HUES48 (cell line): ENCODE measurements at regions not wholly inside any gene's neighbourhood (a gene's known extent, or its start where the extent isn't known, plus 50 kb on each side); places are given as distances from the start of the nearest gene placed in this dataset.
"Not testable (repeated sequence)": the region's sequence is repeated elsewhere in the genome, so short reads cannot be mapped to it uniquely, and the experiment has no call there.

Source experiments
- H3K27ac ChIP-seq: one replicate; pipeline ENCODE4 v1.7.0; 2013; ENCODE audit warnings: low read depth, low read length, inconsistent platforms
- H3K27me3 ChIP-seq: 2 replicates; pipeline ENCODE4 v1.6.1; 2013; ENCODE audit warnings: mild to moderate bottlenecking, low read length; ENCODE audit not compliant: control insufficient read depth, insufficient read depth
- H3K36me3 ChIP-seq: 2 replicates; pipeline ENCODE4 v1.6.1; 2013; ENCODE audit warnings: low read length; ENCODE audit not compliant: control insufficient read depth, insufficient read depth
- H3K4me1 ChIP-seq: 2 replicates; pipeline ENCODE4 v1.6.1; 2013; ENCODE audit warnings: mild to moderate bottlenecking, low read length; ENCODE audit not compliant: control insufficient read depth, insufficient read depth
- H3K4me3 ChIP-seq: 2 replicates; pipeline ENCODE4 v1.5.1; 2013; ENCODE audit warnings: mild to moderate bottlenecking, low read depth, low read length
- H3K9ac ChIP-seq: 2 replicates; pipeline ENCODE4 v1.6.1; 2013; ENCODE audit warnings: mild to moderate bottlenecking, low read depth, low read length, moderate library complexity
- H3K9me3 ChIP-seq: 2 replicates; pipeline ENCODE4 v1.6.1; 2013; ENCODE audit warnings: low read length; ENCODE audit not compliant: control insufficient read depth, insufficient read depth

DNA sequence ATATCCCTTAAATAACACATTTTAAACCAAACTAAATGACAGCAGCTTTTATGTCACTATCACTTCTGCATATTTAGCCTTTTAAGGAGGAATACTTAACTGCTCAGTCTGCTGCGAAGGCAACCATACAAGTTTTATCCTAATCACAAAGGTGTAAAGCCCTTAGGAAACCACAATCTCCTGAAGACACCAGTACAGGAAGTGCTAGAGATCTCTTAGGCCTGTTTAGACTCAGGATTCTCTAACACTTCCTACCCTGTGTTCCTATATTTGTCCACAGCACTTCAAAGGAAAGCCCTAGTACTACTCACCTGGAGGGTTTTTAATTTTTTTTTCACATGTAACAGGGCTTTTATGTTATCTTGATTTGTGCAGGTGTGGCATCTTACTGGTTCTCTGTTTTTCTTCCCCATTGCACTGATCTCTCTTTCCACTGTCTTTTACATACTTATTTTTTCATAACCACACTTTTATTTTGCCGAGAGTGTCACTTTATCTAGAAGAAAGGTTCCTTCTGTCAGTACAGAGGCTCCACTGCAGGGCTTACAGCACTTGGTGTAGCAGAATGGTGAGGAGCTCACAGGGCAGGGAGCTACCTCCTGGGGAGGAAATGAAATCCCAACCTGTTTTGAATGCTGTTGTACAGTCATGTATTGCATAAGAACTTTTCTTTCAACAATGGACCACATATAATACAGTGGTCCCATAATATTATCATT is 1060.6 kb upstream of the ACO1 start:
- no peak overlapping the region for H3K4me3 ChIP-seq
- no peaks in the 10 kb centered on the region; the same call in 1 of the 2 replicates for H3K9me3 ChIP-seq
- H3K36me3 ChIP-seq = no peaks in the 10 kb centered on the region
- H3K27ac ChIP-seq = no peak overlapping the region
- no peaks in the 10 kb centered on the region for H3K27me3 ChIP-seq
- H3K9ac ChIP-seq = no peak overlapping the region
- no peaks in the 10 kb centered on the region for H3K4me1 ChIP-seq

DNA sequence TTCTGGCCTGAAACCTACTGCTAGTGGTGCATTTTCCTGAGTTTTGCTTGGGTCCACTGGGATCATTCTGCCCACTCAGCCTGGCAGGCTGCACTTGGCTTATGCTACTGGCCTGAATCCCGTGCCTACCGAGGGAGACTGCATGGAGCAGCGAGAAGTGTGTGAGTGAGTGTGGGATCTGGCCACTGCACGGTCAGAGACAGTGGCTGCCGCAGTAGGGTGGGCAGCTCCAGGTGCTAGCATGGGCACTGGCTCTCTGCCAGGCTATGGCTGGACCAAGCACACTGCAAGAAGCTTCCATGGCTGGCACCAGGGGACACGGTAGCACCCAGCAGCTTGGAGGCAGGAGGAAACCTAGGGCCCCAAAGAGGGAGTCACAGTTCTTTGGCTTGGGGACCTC is 1058.7 kb upstream of the ACO1 start:
- Histone ChIP-seq H3K4me1 (no peaks in the 10 kb centered on the region), H3K4me3 (no peak overlapping the region)

DNA sequence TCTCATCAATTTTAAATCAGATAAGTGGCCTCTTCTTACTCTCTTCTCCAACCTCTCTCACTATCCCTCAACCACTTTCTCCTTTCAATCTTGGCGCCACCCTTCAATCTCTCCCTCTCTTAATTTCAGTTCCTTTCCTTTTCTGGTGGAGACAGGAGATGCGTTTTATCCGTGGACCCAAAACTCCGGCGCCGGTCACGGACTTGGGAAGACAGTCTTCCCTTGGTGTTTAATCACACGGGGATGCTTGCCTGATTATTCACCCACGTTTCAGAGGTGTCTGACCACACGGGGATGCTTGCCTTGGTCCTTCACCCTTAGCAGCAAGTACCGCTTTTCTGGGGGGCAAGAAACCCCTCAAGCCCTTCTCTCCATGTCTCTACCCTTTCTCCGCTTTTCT is 1057.6 kb upstream of the ACO1 start:
- not testable (repeated sequence) for H3K27ac ChIP-seq, H3K4me3 ChIP-seq, H3K9ac ChIP-seq, H3K27me3 ChIP-seq, H3K4me1 ChIP-seq, H3K9me3 ChIP-seq, H3K36me3 ChIP-seq

More for the DNA sequence above, 1058.7 kb upstream of the ACO1 start:
- H3K27ac ChIP-seq = no peak overlapping the region
- no peak overlapping the region for H3K9ac ChIP-seq
- no peaks in the 10 kb centered on the region for H3K36me3 ChIP-seq
- no peaks in the 10 kb centered on the region; the same call in 1 of the 2 replicates for H3K9me3 ChIP-seq
- H3K27me3 ChIP-seq = no peaks in the 10 kb centered on the region

DNA sequence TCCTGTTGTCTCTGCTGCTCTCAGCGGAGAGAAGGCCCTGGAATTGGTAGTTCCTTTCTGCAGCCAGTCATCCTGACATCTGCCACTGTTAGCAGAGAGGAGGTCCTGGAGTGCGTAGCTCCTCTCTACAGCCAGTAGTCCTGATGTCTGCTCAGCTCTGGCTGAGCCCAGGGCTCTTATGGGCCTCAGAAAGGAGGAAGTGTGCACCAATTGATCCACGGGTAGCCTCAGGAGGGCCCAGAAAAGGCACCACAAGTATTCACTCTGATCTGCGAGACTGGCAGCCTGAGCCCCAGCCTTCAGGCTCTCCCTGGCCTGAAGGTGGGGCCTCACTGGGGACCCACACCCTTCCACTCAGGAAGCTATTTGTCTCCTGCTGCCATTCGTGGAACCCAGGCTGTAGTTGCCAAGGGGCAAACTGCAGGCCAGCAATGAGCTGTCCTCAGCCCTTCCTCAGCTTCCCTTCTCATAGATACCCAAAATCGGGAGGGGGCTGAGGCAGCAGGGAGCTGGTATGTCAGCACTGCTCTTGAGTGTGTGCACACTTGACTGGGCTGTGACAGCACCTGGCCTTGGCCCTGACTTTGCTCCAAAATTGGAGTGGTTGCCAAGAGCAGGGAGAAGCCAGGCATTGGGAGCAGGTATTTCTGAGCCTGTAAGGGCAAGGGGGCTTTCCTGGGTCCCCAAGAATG is 1049.5 kb upstream of the ACO1 start:
- H3K9ac ChIP-seq = no peak overlapping the region
- 0 out of 2 replicates have a peak, but pooled peaks cover 10% of the 10 kb centered on the region for H3K9me3 ChIP-seq
- H3K4me3 ChIP-seq = no peak overlapping the region
- no peaks in the 10 kb centered on the region for H3K4me1 ChIP-seq
- no peak overlapping the region for H3K27ac ChIP-seq
- no peaks in the 10 kb centered on the region for H3K27me3 ChIP-seq
- no peaks in the 10 kb centered on the region for H3K36me3 ChIP-seq

DNA sequence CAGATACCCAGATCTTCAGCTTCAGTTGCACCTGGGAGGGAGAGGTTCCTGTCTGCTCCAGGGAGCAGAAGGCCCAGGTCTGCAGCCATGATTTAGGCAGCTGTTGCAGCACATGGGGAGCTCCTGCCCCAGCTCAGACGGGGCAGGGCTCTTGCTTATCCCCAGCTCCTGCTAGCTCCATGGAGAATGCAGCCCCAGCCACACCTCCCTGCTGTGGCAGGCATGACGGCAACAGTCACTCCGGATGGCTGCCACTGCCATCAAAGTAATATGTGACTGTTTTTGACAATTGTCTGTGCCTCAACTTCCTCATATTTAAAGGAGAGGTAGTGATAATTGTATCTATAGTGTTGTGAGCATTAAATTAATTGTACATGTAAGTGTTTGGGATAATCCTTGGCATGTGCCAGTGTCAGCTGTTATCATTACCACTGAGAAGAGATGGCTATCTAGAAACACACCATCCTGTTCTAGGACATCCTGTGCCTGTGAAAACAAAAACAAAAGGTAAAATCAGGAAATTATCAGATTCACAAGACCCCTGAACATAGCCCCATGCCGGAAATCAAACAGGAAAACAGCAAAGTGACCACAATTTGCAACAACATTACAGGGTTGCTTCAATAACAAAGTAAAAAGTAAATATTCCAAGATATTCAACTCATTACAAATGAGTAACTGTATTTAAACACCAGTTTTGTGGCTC is 1048.8 kb upstream of the ACO1 start:
- Histone ChIP-seq H3K27ac (no peak overlapping the region), H3K27me3 (no peaks in the 10 kb centered on the region), H3K4me3 (no peak overlapping the region), H3K36me3 (no peaks in the 10 kb centered on the region), H3K4me1 (no peaks in the 10 kb centered on the region), H3K9ac (no peak overlapping the region), H3K9me3 (0 out of 2 replicates have a peak, but pooled peaks cover 10% of the 10 kb centered on the region)

DNA sequence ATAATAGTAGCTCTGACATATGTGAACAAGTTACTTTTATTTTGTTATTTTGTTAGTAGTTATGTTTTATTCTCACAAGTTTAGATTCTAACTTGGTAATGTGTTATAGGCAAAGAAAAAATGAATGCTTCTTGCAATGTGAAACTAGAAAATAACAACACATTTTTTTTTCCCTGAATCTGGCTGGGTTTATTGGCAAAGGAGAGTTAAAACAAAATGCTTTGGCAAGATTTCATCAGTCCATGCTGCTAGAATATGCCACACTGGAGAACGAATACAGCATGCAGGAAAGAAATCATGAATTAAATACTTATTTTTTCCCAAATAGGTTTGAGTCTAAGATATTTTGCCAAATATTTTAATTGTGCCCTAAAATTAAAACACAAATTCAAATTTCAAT is 1048.1 kb upstream of the ACO1 start:
- Histone ChIP-seq H3K27ac (no peak overlapping the region), H3K9me3 (0 out of 2 replicates have a peak, but pooled peaks cover 10% of the 10 kb centered on the region), H3K36me3 (no peaks in the 10 kb centered on the region), H3K4me1 (no peaks in the 10 kb centered on the region), H3K9ac (no peak overlapping the region), H3K27me3 (no peaks in the 10 kb centered on the region), H3K4me3 (no peak overlapping the region)

DNA sequence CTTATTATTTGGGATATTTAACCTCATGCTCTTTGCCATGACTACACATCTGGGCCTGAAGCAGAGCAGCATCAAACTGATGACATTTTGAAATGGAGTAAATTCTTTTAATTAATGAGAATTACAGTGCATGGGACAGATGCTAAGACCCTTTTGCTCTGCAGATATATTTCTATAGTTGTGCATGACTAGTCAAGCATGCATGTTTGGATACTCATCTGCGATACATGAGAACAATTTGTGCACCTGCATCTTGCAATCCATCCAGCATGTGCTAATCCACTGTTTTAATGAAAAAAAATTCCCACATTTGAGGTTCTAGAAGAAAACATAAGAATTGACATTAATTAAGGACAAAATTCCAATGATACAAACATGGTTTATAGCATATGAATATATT is 1047.6 kb upstream of the ACO1 start:
- no peaks in the 10 kb centered on the region for H3K27me3 ChIP-seq
- 0 out of 2 replicates have a peak, but pooled peaks cover 10% of the 10 kb centered on the region for H3K9me3 ChIP-seq
- no peaks in the 10 kb centered on the region for H3K36me3 ChIP-seq
- H3K4me3 ChIP-seq = no peak overlapping the region
- no peaks in the 10 kb centered on the region for H3K4me1 ChIP-seq
- no peak overlapping the region for H3K9ac ChIP-seq
- no peak overlapping the region for H3K27ac ChIP-seq

DNA sequence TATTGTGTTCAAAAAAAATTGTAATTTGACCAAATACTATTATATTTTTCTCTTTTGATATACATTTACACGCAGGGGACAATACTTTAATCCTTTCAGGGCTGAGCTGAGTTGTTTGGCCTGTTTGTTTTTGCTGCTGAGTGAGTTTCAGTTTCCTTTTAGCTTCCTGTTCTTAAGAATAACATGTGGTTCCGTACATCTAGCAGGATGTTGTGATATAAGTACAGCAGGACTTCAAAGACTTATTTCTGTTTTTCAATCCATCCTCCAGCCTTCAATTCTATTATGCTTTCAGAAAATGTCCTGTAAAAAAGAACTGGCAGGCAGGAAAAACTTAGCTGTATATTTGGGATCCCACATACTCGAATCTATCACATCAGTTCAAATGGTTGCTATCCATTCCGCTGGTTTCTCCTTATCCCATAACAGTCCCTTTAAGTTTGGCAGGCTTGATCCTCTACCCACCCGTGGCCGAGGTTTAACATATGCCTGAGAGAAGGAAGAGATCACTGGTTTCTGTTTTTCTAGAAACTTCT is 1037.3 kb upstream of the ACO1 start:
- Histone ChIP-seq H3K36me3 (no peaks in the 10 kb centered on the region), H3K4me3 (no peak overlapping the region), H3K27ac (no peak overlapping the region), H3K9ac (no peak overlapping the region), H3K9me3 (no peaks in the 10 kb centered on the region), H3K27me3 (peaks cover 13% of the 10 kb centered on the region; the same call in 1 of the 2 replicates), H3K4me1 (no peaks in the 10 kb centered on the region)

DNA sequence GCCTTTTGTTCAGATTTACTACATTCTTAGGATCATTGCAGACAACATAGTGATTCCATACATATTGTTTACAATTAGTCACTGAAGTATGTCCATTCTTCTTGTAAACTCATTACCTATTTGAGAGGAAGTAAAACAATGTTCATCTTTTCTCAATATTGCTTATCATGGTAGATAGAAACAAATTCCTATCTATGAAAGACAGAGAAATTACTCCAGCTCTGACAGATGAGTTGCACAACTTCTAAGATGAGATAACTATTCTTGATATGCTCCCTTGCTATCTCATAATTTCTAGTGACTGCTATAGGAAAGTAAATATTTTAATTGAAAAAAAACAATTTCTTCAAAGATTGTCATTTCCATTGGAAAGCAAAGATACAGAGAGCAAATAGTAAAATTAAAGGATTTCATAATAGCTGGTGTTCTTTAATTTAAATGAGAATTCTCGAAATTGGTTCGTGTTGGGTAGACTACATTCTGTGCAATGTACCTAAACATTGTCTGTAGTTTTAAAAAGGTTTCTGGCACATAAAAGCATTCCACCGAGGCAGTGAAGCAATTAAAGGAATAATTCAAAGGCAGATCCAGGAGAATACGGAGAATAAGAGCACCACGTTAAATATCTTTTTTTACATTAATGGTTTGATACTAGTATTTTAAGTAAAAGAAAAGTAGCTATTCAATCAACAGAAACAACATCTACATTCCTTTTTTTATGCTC is 1029.1 kb upstream of the ACO1 start:
- H3K9me3 ChIP-seq = no peaks in the 10 kb centered on the region
- no peak overlapping the region for H3K9ac ChIP-seq
- H3K36me3 ChIP-seq = no peaks in the 10 kb centered on the region
- 0 out of 2 replicates have a peak, but pooled peaks cover 4% of the 10 kb centered on the region for H3K27me3 ChIP-seq
- no peak overlapping the region for H3K4me3 ChIP-seq
- no peak overlapping the region for H3K27ac ChIP-seq
- no peaks in the 10 kb centered on the region for H3K4me1 ChIP-seq

DNA sequence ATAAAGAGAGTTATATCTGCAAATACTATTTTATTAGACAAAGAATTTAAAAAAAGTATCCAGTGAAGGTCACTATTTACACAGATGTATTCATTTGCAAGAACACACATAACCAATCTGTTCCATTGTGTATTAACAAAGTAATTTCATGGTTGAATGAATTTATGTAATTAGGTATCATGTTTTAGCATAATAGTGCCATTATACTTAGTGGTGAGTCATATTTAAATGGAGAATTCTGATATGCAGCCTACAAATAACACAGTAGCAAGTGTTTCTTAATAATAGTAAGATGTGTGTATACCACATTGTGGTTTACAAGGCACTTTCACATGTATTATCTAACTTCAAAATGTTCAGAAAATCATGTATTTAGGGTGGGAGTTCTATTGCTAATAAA is 1028.5 kb upstream of the ACO1 start:
- Histone ChIP-seq H3K4me3 (no peak overlapping the region), H3K36me3 (no peaks in the 10 kb centered on the region), H3K27me3 (no peaks in the 10 kb centered on the region), H3K4me1 (no peaks in the 10 kb centered on the region), H3K9me3 (no peaks in the 10 kb centered on the region), H3K9ac (no peak overlapping the region), H3K27ac (no peak overlapping the region)
